ENCODE measurements at regions not wholly inside any gene's neighbourhood (a gene's known extent, or its start where the extent isn't known, plus 50 kb on each side); places are given as distances from the start of the nearest gene placed in this dataset.

GRCh38 chr3:177512945-177513814 lies 315.9 kb upstream of the TBL1XR1 start:
- DNase-seq (ENCODE audit: low read depth) = no peak

GRCh38 chr3:177513815-177514610 lies 316.7 kb upstream of the TBL1XR1 start:
- no peak for DNase-seq (ENCODE audit: low read depth)

GRCh38 chr3:177514611-177515499 lies 317.6 kb upstream of the TBL1XR1 start:
- no peak for DNase-seq (ENCODE audit: low read depth)

- no peak for DNase-seq (ENCODE audit: low read depth)
Observed at GRCh38 chr3:177515786-177516157, 318.5 kb upstream of the TBL1XR1 start.

GRCh38 chr3:177516158-177517011 lies 319.1 kb upstream of the TBL1XR1 start:
- no peak for DNase-seq (ENCODE audit: low read depth)

GRCh38 chr3:177517906-177518305 lies 320.6 kb upstream of the TBL1XR1 start:
- no peak for DNase-seq (ENCODE audit: low read depth)

- no peak for DNase-seq (ENCODE audit: low read depth)
Observed at GRCh38 chr3:177519588-177519987, 322.3 kb upstream of the TBL1XR1 start.

GRCh38 chr3:177521305-177521704 lies 324.0 kb upstream of the TBL1XR1 start:
- no peak for DNase-seq (ENCODE audit: low read depth)

- no peak for DNase-seq (ENCODE audit: low read depth)
Observed at GRCh38 chr3:177522051-177522450, 324.8 kb upstream of the TBL1XR1 start.

GRCh38 chr3:177523067-177523675 lies 325.9 kb upstream of the TBL1XR1 start:
- no peak for DNase-seq (ENCODE audit: low read depth)

GRCh38 chr3:177523872-177524438 lies 326.7 kb upstream of the TBL1XR1 start:
- DNase-seq (ENCODE audit: low read depth) = no peak

- DNase-seq (ENCODE audit: low read depth) = no peak
Observed at GRCh38 chr3:177524742-177525141, 327.5 kb upstream of the TBL1XR1 start.

- no peak for DNase-seq (ENCODE audit: low read depth)
Observed at GRCh38 chr3:177525414-177525813, 328.1 kb upstream of the TBL1XR1 start.

GRCh38 chr3:177525987-177526712 lies 328.9 kb upstream of the TBL1XR1 start:
- no peak for DNase-seq (ENCODE audit: low read depth)

- DNase-seq (ENCODE audit: low read depth) = no peak
Observed at GRCh38 chr3:177527182-177527581, 329.9 kb upstream of the TBL1XR1 start.

GRCh38 chr3:177528306-177529070 lies 331.2 kb upstream of the TBL1XR1 start:
- no peak for DNase-seq (ENCODE audit: low read depth)

- DNase-seq (ENCODE audit: low read depth) = no peak
Observed at GRCh38 chr3:177529071-177529550, 331.8 kb upstream of the TBL1XR1 start.

- no peak for DNase-seq (ENCODE audit: low read depth)
Observed at GRCh38 chr3:177529716-177530335, 332.5 kb upstream of the TBL1XR1 start.
